ENCODE measurements at regions not wholly inside any gene's neighbourhood (a gene's known extent, or its start where the extent isn't known, plus 50 kb on each side); places are given as distances from the start of the nearest gene placed in this dataset.

- DNase-seq = no peak
Measured at GRCh38 chr2:176471949-176472348, 202.7 kb downstream of the MTX2 start.

GRCh38 chr2:176473177-176473576, 203.9 kb downstream of the MTX2 start:
- DNase-seq = peak in 1 of 2 donors; percentile 4

GRCh38 chr2:176473851-176474250, 204.6 kb downstream of the MTX2 start:
- DNase-seq = no peak

- DNase-seq = no peak
Measured at GRCh38 chr2:176477336-176477735, 208.1 kb downstream of the MTX2 start.

GRCh38 chr2:176479961-176480360, 210.7 kb downstream of the MTX2 start:
- DNase-seq = no peak

- no peak for DNase-seq
Measured at GRCh38 chr2:176482107-176482506, 212.9 kb downstream of the MTX2 start.

GRCh38 chr2:176483476-176483875, 214.2 kb downstream of the MTX2 start:
- DNase-seq = no peak

- no peak for DNase-seq
Measured at GRCh38 chr2:176483901-176484568, 214.8 kb downstream of the MTX2 start.

GRCh38 chr2:176484838-176485237, 215.6 kb downstream of the MTX2 start:
- DNase-seq = no peak

GRCh38 chr2:176488431-176488830, 219.2 kb downstream of the MTX2 start:
- no peak for DNase-seq

GRCh38 chr2:176490061-176490861, 221.0 kb downstream of the MTX2 start:
- DNase-seq = no peak

- peak; percentile 9 to 26 for DNase-seq
Measured at GRCh38 chr2:176491172-176491904, 222.1 kb downstream of the MTX2 start.

- no peak for DNase-seq
Measured at GRCh38 chr2:176492583-176492982, 223.3 kb downstream of the MTX2 start.

- no peak for DNase-seq
Measured at GRCh38 chr2:176493226-176493825, 224.1 kb downstream of the MTX2 start.

GRCh38 chr2:176493909-176494308, 224.7 kb downstream of the MTX2 start:
- no peak for DNase-seq

- no peak for DNase-seq
Measured at GRCh38 chr2:176494949-176495353, 225.7 kb downstream of the MTX2 start.

GRCh38 chr2:176495826-176496225, 226.6 kb downstream of the MTX2 start:
- no peak for DNase-seq

GRCh38 chr2:176496761-176497160, 227.5 kb downstream of the MTX2 start:
- DNase-seq = no peak

GRCh38 chr2:176500901-176501300, 231.7 kb downstream of the MTX2 start:
- DNase-seq = no peak

- DNase-seq = no peak
Measured at GRCh38 chr2:176501617-176502016, 232.4 kb downstream of the MTX2 start.

- no peak for DNase-seq
Measured at GRCh38 chr2:176502619-176503018, 233.4 kb downstream of the MTX2 start.

- DNase-seq = no peak
Measured at GRCh38 chr2:176503776-176504175, 234.5 kb downstream of the MTX2 start.

- DNase-seq = no peak
Measured at GRCh38 chr2:176504440-176504839, 235.2 kb downstream of the MTX2 start.

All from CD4-positive, alpha-beta T cell treated with Interferon alpha-2 for 1 hour (primary cell).